Ureter (tissue), 1 donor: ENCODE measurements at regions not wholly inside any gene's neighbourhood (a gene's known extent, or its start where the extent isn't known, plus 50 kb on each side); places are given as distances from the start of the nearest gene placed in this dataset.

Experiments used
- DNase-seq: peaks from one replicate; pipeline ENCODE4 v3.0.0-alpha.2; 2020; ENCODE audit warnings: low spot score
- donor health status: DM: yes; HTN: yes; CAD: no.

- no peak for DNase-seq
Measured at GRCh38 chr3:70800951-70801350, 488.5 kb upstream of the MDFIC2 start.

- DNase-seq = no peak
Measured at GRCh38 chr3:70789878-70790277, 477.4 kb upstream of the MDFIC2 start.

GRCh38 chr3:70780790-70781189, 468.4 kb upstream of the MDFIC2 start:
- DNase-seq = no peak

- DNase-seq = no peak
Measured at GRCh38 chr3:70779296-70779695, 466.9 kb upstream of the MDFIC2 start.

GRCh38 chr3:70776081-70776480, 463.6 kb upstream of the MDFIC2 start:
- DNase-seq = no peak

- DNase-seq = no peak
Measured at GRCh38 chr3:70775257-70775656, 462.8 kb upstream of the MDFIC2 start.

GRCh38 chr3:70774641-70775040, 462.2 kb upstream of the MDFIC2 start:
- DNase-seq = no peak

- no peak for DNase-seq
Measured at GRCh38 chr3:70771426-70772147, 459.1 kb upstream of the MDFIC2 start.

GRCh38 chr3:70770650-70771049, 458.2 kb upstream of the MDFIC2 start:
- DNase-seq = no peak

GRCh38 chr3:70766301-70766700, 453.9 kb upstream of the MDFIC2 start:
- no peak for DNase-seq

- DNase-seq = no peak
Measured at GRCh38 chr3:70763894-70764293, 451.5 kb upstream of the MDFIC2 start.

GRCh38 chr3:70757658-70758057, 445.2 kb upstream of the MDFIC2 start:
- DNase-seq = no peak

GRCh38 chr3:70755526-70755925, 443.1 kb upstream of the MDFIC2 start:
- DNase-seq = no peak

GRCh38 chr3:70754314-70754713, 441.9 kb upstream of the MDFIC2 start:
- no peak for DNase-seq

- DNase-seq = no peak
Measured at GRCh38 chr3:70753572-70753971, 441.1 kb upstream of the MDFIC2 start.

- no peak for DNase-seq
Measured at GRCh38 chr3:70752051-70752450, 439.6 kb upstream of the MDFIC2 start.

- no peak for DNase-seq
Measured at GRCh38 chr3:70749122-70749521, 436.7 kb upstream of the MDFIC2 start.

GRCh38 chr3:70748593-70748992, 436.2 kb upstream of the MDFIC2 start:
- DNase-seq = no peak

GRCh38 chr3:70747847-70748246, 435.4 kb upstream of the MDFIC2 start:
- no peak for DNase-seq

GRCh38 chr3:70744536-70744935, 432.1 kb upstream of the MDFIC2 start:
- no peak for DNase-seq

GRCh38 chr3:70743754-70744153, 431.3 kb upstream of the MDFIC2 start:
- DNase-seq = no peak

GRCh38 chr3:70742081-70742480, 429.6 kb upstream of the MDFIC2 start:
- no peak for DNase-seq

- DNase-seq = no peak
Measured at GRCh38 chr3:70740872-70741271, 428.4 kb upstream of the MDFIC2 start.

GRCh38 chr3:70740071-70740470, 427.6 kb upstream of the MDFIC2 start:
- DNase-seq = no peak
